HepG2 (cell line): ENCODE measurements at regions not wholly inside any gene's neighbourhood (a gene's known extent, or its start where the extent isn't known, plus 50 kb on each side); places are given as distances from the start of the nearest gene placed in this dataset.

Experiments used
- ATAC-seq: fragments of 200-7000 bp; cut with Tn5 transposase; 3 replicates; pipeline ENCODE4 v1.9.1; 2020; ENCODE audit warnings: mild to moderate bottlenecking, moderate library complexity
- BruUV-seq: library from RNA; stranded (reverse); fragments of 400-500 nt; replicated peaks from 2 replicates; lab custom pipeline; 2021; lab: Mats Ljungman, UMichigan
- CTCF ChIA-PET: fragments of 300-600 bp; formaldehyde crosslinking; extraction: SDS; loops from one replicate; lab custom pipeline; 2021; ENCODE audit warnings: low total read pairs, inconsistent platforms, low intra/inter-chr PET ratio; lab: Yijun Ruan, JAX
- POLR2A ChIA-PET: fragments of 350-600 bp; sonication (Branson Sonifier 250); formaldehyde crosslinking; loops from one replicate; lab custom pipeline; 2020; ENCODE audit warnings: antibody characterized with exemption, inconsistent platforms; lab: Yijun Ruan, JAX
- DNase-seq: peaks from one replicate; pipeline ENCODE4 v3.0.0-alpha.2; 2015; ENCODE audit warnings: low spot score
- FAIRE-seq: peaks from 3 replicates; lab custom pipeline; 2011; peaks lifted over from hg19 to GRCh38; lab: Jason Lieb, UNC
- H2AFZ ChIP-seq: one replicate; pipeline ENCODE4 v1.6.1; 2011; ENCODE audit warnings: low read length, inconsistent platforms
- H3K27ac ChIP-seq: fragments of 300-600 bp; 3 replicates; pipeline ENCODE4 v1.8.0; 2011; ENCODE audit warnings: mixed run types, mild to moderate bottlenecking, mixed read lengths, low read length, inconsistent platforms; ENCODE audit not compliant: insufficient read depth; ENCODE audit errors: extremely low read length
- H3K27me3 ChIP-seq, 2 experiments: fragments of 200-600 bp in 1 of 2; 2 replicates in 1 of 2; 3 replicates in 1 of 2; pipeline versions ENCODE4 v1.6.0 to v1.8.0; 2011; ENCODE audit warnings: low read length in 2 of 2, mild to moderate bottlenecking in 2 of 2, moderate library complexity in 2 of 2, inconsistent platforms in 1 of 2; ENCODE audit not compliant: insufficient read depth in 2 of 2, control insufficient read depth in 1 of 2
- H3K36me3 ChIP-seq, 2 experiments: fragments of 200-600 bp in 1 of 2; replicated peaks in 1 of 2; 2 replicates in 1 of 2; 3 replicates in 1 of 2; pipeline versions ENCODE4 v1.5.1 to v1.8.0; 2011; ENCODE audit warnings: low read length in 2 of 2, inconsistent platforms in 1 of 2; ENCODE audit not compliant: insufficient read depth in 2 of 2, control insufficient read depth in 1 of 2
- H3K4me1 ChIP-seq: 2 replicates; pipeline ENCODE4 v1.5.1; 2012; ENCODE audit warnings: low read length, inconsistent platforms; ENCODE audit not compliant: insufficient read depth
- H3K4me2 ChIP-seq: 2 replicates; pipeline ENCODE4 v1.6.0; 2011; ENCODE audit warnings: low read depth, low read length, inconsistent platforms
- H3K4me3 ChIP-seq, 3 experiments: fragments of 200-600 bp in 1 of 3; sonication (generic), shearing (Covaris generic) in 1 of 3; replicated peaks in 1 of 3; 2 replicates each; pipeline ENCODE4 v1.5.1; 2011 to 2016; ENCODE audit warnings: low read length in 3 of 3, inconsistent platforms in 2 of 3, low read depth in 2 of 3, mild to moderate bottlenecking in 2 of 3, control low read depth in 1 of 3, mixed read lengths in 1 of 3; ENCODE audit not compliant: insufficient read depth in 1 of 3
- H3K79me2 ChIP-seq: one replicate; pipeline ENCODE4 v1.6.1; 2011; ENCODE audit warnings: low read length, inconsistent platforms; ENCODE audit not compliant: insufficient read depth
- H3K9ac ChIP-seq: 2 replicates; pipeline ENCODE4 v1.6.0; 2011; ENCODE audit warnings: mild to moderate bottlenecking, low read depth, low read length, inconsistent platforms; ENCODE audit not compliant: insufficient read depth
- H3K9me3 ChIP-seq: 2 replicates; pipeline ENCODE4 v1.5.1; 2012; ENCODE audit warnings: mild to moderate bottlenecking, low read length
- H4K20me1 ChIP-seq: 2 replicates; pipeline ENCODE4 v1.6.0; 2011; ENCODE audit warnings: inconsistent platforms, mild to moderate bottlenecking, low read length, moderate library complexity; ENCODE audit not compliant: insufficient read depth
- HNF1B ChIP-seq: sonication (generic); formaldehyde crosslinking; IDR thresholded peaks from 2 replicates; pipeline ENCODE4 v1.5.1; 2020; ENCODE audit warnings: mild to moderate bottlenecking, moderate library complexity, missing genetic modification reagents
- MIER3 ChIP-seq: IDR thresholded peaks from 2 replicates; pipeline ENCODE4 v1.6.1; 2016; ENCODE audit warnings: missing compliant biosample characterization, borderline replicate concordance
- RNF2 ChIP-seq: fragments of 450-650 bp; conservative IDR thresholded peaks from 2 replicates; pipeline ENCODE4 v1.6.1; 2016; ENCODE audit warnings: low read depth
- TBX3 ChIP-seq: fragments of 450-650 bp; IDR thresholded peaks from 2 replicates; pipeline ENCODE4 v1.6.1; 2017; ENCODE audit warnings: antibody characterized with exemption, mild to moderate bottlenecking, inconsistent platforms, borderline replicate concordance
- THYN1 ChIP-seq: sonication (generic); formaldehyde crosslinking; IDR thresholded peaks from 2 replicates; pipeline ENCODE4 v1.8.1; 2023; ENCODE audit warnings: low read depth, mild to moderate bottlenecking, moderate library complexity, missing genetic modification reagents, borderline replicate concordance
- ZC3H13 ChIP-seq: sonication (generic); formaldehyde crosslinking; IDR thresholded peaks from 2 replicates; pipeline ENCODE4 v1.8.1; 2023; ENCODE audit warnings: mild to moderate bottlenecking, missing genetic modification reagents, moderate library complexity
- ZFP41 ChIP-seq: sonication (generic); formaldehyde crosslinking; IDR thresholded peaks from 2 replicates; pipeline ENCODE4 v1.4.0; 2020; ENCODE audit warnings: mild to moderate bottlenecking, missing genetic modification reagents, borderline replicate concordance
- ZNF569 ChIP-seq: sonication (generic); formaldehyde crosslinking; IDR thresholded peaks from 2 replicates; pipeline ENCODE4 v1.5.0; 2020; ENCODE audit warnings: mild to moderate bottlenecking, missing genetic modification reagents, moderate library complexity, borderline replicate concordance
- ZNF652 ChIP-seq: IDR thresholded peaks from 2 replicates; pipeline ENCODE4 v1.6.1; 2016; ENCODE audit warnings: low read depth, borderline replicate concordance
- whole genome bisulfite sequencing: methylation state at CpG from one replicate; pipeline ENCODE4 v1.1.6; 2017; ENCODE audit warnings: low lambda C conversion rate; 5-methylcytosine and 5-hydroxymethylcytosine counted together
- in situ Hi-C: cut with HindIII; loops from 2 replicates; pipeline ENCODE4 v1.10.0; 2017; ENCODE audit warnings: low pct_unique_long_range_greater_than_20kb; ENCODE audit not compliant: extremely low pct_ligation_motif_present
- intact Hi-C: fragments of 100-400 bp; cut with micrococcal nuclease; formaldehyde crosslinking; loops from one replicate; pipeline ENCODE4 v1.10.0; 2022; ENCODE audit not compliant: unreplicated experiment
- TF ChIP-seq, protein P1 (sequence below): IDR thresholded peaks from 2 replicates; pipeline ENCODE4 v1.6.1; 2016; ENCODE audit warnings: control low read depth

DNA sequence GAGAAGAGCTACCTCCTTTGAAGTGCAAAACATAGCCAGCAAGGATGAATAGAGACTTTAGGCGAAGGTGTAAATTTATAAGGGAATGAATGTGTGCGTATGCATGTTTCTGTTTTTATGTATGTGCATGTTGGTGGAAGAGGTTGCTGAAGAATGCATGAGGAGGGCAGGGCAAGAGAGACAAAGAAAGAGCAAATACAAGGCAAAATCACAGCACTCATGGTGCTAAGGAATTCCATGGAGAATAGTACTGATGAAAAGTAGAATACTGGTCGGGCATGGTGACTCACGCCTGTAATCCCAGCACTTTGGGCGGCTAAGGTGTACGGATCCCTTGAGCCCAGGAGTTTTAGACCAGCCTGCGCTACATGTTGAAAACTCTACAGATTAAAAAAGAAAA lies 762.1 kb upstream of the PTPRD start:
- ChIA-PET POLR2A (no interaction called here), CTCF (no interaction called here)
- intact Hi-C loops (no loop called here), in situ Hi-C loops (no loop called here)
- peaks cover 69% of the 10 kb centered on the region for H3K9me3 ChIP-seq
- no peak overlapping the region for H3K4me2 ChIP-seq
- H4K20me1 ChIP-seq, result no peaks in the 10 kb centered on the region
- ATAC-seq (no peak), DNase-seq (no peak), FAIRE-seq (no peak)
- no peaks in the 10 kb centered on the region for H3K79me2 ChIP-seq
- WGBS, result 21% methylated on average over 7 of the region's 7 CpGs
- no TSS peak for BruUV-seq
- no peak overlapping the region for H2AFZ ChIP-seq
- TF ChIP-seq ZFP41 (no peak), ZNF652 (no peak), THYN1 (CRISPR knock-in tag) (no peak), RNF2 (no peak), TBX3 (no peak), MIER3 (no peak), ZC3H13 (no peak), ZNF569 (CRISPR knock-in tag) (no peak), HNF1B (CRISPR knock-in tag) (no peak)
- TF ChIP-seq, protein P1, sequence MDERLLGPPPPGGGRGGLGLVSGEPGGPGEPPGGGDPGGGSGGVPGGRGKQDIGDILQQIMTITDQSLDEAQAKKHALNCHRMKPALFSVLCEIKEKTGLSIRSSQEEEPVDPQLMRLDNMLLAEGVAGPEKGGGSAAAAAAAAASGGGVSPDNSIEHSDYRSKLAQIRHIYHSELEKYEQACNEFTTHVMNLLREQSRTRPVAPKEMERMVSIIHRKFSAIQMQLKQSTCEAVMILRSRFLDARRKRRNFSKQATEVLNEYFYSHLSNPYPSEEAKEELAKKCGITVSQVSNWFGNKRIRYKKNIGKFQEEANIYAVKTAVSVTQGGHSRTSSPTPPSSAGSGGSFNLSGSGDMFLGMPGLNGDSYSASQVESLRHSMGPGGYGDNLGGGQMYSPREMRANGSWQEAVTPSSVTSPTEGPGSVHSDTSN (CRISPR knock-in tag), result no peak
- no peak overlapping the region for H3K27ac ChIP-seq
- no peak overlapping the region for H3K9ac ChIP-seq
- no peaks in the 10 kb centered on the region for H3K4me1 ChIP-seq
- no peaks in the 10 kb centered on the region for H3K27me3 ChIP-seq
- no peaks in the 10 kb centered on the region for H3K36me3 ChIP-seq
- no peak overlapping the region for H3K4me3 ChIP-seq
